ENCODE measurements at regions not wholly inside any gene's neighbourhood (a gene's known extent, or its start where the extent isn't known, plus 50 kb on each side); places are given as distances from the start of the nearest gene placed in this dataset.

GRCh38 chr1:36583080-36583479 lies 100.4 kb upstream of the CSF3R start:
- no peak for TF ChIP-seq CTCF (IDR thresholded peaks at IDR 0.05)
- no peak for TF ChIP-seq POLR2A (IDR thresholded peaks at IDR 0.05)
- TF ChIP-seq POLR2AphosphoS5 (IDR thresholded peaks at IDR 0.05), result no peak
- no peak for TF ChIP-seq EP300 (IDR thresholded peaks at IDR 0.05)
